Osteocyte (in vitro differentiated cells): ENCODE measurements at regions not wholly inside any gene's neighbourhood (a gene's known extent, or its start where the extent isn't known, plus 50 kb on each side); places are given as distances from the start of the nearest gene placed in this dataset.

Experiments used
- DNase-seq: peaks from one replicate; pipeline ENCODE4 v3.0.0; 2021; ENCODE audit warnings: mixed read lengths; ENCODE audit not compliant: unreplicated experiment; ENCODE audit errors: extremely low spot score
- H3K27ac Mint-ChIP-seq: one replicate; pipeline ENCODE4 v1.8.0; 2021; ENCODE audit warnings: mild to moderate bottlenecking, mixed read lengths; ENCODE audit not compliant: unreplicated experiment
- H3K27me3 Mint-ChIP-seq: one replicate; pipeline ENCODE4 v1.8.0; 2021; ENCODE audit warnings: mixed read lengths; ENCODE audit not compliant: unreplicated experiment
- H3K36me3 Mint-ChIP-seq: one replicate; pipeline ENCODE4 v1.8.0; 2021; ENCODE audit warnings: mixed read lengths; ENCODE audit not compliant: unreplicated experiment
- H3K4me1 Mint-ChIP-seq: one replicate; pipeline ENCODE4 v1.8.0; 2021; ENCODE audit warnings: mixed read lengths; ENCODE audit not compliant: unreplicated experiment
- H3K4me3 Mint-ChIP-seq: one replicate; pipeline ENCODE4 v1.8.0; 2021; ENCODE audit warnings: mild to moderate bottlenecking, moderate library complexity, mixed read lengths; ENCODE audit not compliant: unreplicated experiment
- H3K9me3 Mint-ChIP-seq: one replicate; pipeline ENCODE4 v1.8.0; 2021; ENCODE audit warnings: mixed read lengths; ENCODE audit not compliant: unreplicated experiment
- CTCF ChIP-seq: fragments of 200-600 bp; sonication (generic); IDR thresholded peaks from 2 replicates; pipeline ENCODE4 v1.5.0; 2021; ENCODE audit warnings: antibody characterized with exemption, mild to moderate bottlenecking, moderate library complexity

GRCh38 chr7:156034397-156034796, 222.1 kb upstream of the SHH start:
- no peak for TF ChIP-seq CTCF
- peak; percentile 2 for DNase-seq
- Mint-ChIP-seq H3K36me3 (no peaks in the 10 kb centered on the region), H3K4me1 (no peaks in the 10 kb centered on the region), H3K4me3 (no peak overlapping the region), H3K27ac (no peak overlapping the region), H3K9me3 (peaks cover 20% of the 10 kb centered on the region), H3K27me3 (peaks cover 2% of the 10 kb centered on the region)

GRCh38 chr7:156032973-156033372, 220.7 kb upstream of the SHH start:
- H3K4me3 Mint-ChIP-seq: no peak overlapping the region
- H3K4me1 Mint-ChIP-seq: no peaks in the 10 kb centered on the region
- no peak overlapping the region for H3K27ac Mint-ChIP-seq
- no peaks in the 10 kb centered on the region for H3K36me3 Mint-ChIP-seq
- no peak for DNase-seq
- H3K27me3 Mint-ChIP-seq: peaks cover 2% of the 10 kb centered on the region
- TF ChIP-seq CTCF: no peak
- peaks cover 20% of the 10 kb centered on the region for H3K9me3 Mint-ChIP-seq

GRCh38 chr7:156031679-156032478, 219.6 kb upstream of the SHH start:
- DNase-seq: peak; percentile 67
- Mint-ChIP-seq H3K36me3 (no peaks in the 10 kb centered on the region), H3K27me3 (peaks cover 2% of the 10 kb centered on the region), H3K27ac (no peak overlapping the region), H3K4me1 (no peaks in the 10 kb centered on the region), H3K9me3 (peaks cover 20% of the 10 kb centered on the region), H3K4me3 (no peak overlapping the region)
- TF ChIP-seq CTCF: no peak

GRCh38 chr7:156029460-156030007, 217.3 kb upstream of the SHH start:
- Mint-ChIP-seq H3K4me3 (no peak overlapping the region), H3K36me3 (no peaks in the 10 kb centered on the region), H3K27ac (no peak overlapping the region), H3K4me1 (no peaks in the 10 kb centered on the region), H3K27me3 (peaks cover 2% of the 10 kb centered on the region), H3K9me3 (peaks cover 20% of the 10 kb centered on the region)
- no peak for TF ChIP-seq CTCF
- peak; percentile 57 for DNase-seq

- Mint-ChIP-seq H3K9me3 (peaks cover 19% of the 10 kb centered on the region), H3K36me3 (no peaks in the 10 kb centered on the region), H3K27ac (no peak overlapping the region)
Measured at GRCh38 chr7:156028521-156028920, 216.3 kb upstream of the SHH start.

More at GRCh38 chr7:156028521-156028920, 216.3 kb upstream of the SHH start:
- H3K4me1 Mint-ChIP-seq: no peaks in the 10 kb centered on the region
- H3K4me3 Mint-ChIP-seq: no peak overlapping the region
- peak; percentile 54 for DNase-seq
- peaks cover 2% of the 10 kb centered on the region for H3K27me3 Mint-ChIP-seq
- TF ChIP-seq CTCF: no peak
